H1 (cell line): ENCODE measurements at regions not wholly inside any gene's neighbourhood (a gene's known extent, or its start where the extent isn't known, plus 50 kb on each side); places are given as distances from the start of the nearest gene placed in this dataset.

Experiments used
- CTCF ChIA-PET: fragments of 300-600 bp; sonication (Branson Sonifier 250); formaldehyde crosslinking; loops from one replicate; lab custom pipeline; 2021; ENCODE audit not compliant: partially characterized antibody; lab: Charles Lee
- POLR2A ChIA-PET: fragments of 300-600 bp; sonication (Branson Sonifier 250); formaldehyde crosslinking; loops from one replicate; lab custom pipeline; 2021; ENCODE audit warnings: inconsistent platforms; ENCODE audit not compliant: partially characterized antibody; lab: Charles Lee
- DNase-seq, 2 experiments: peaks; one replicate each; pipeline versions ENCODE4 v3.0.0 to v3.0.0-alpha.2; 2010 to 2022; ENCODE audit warnings: low spot score in 2 of 2, low read depth in 1 of 2, mixed read lengths in 1 of 2
- FAIRE-seq: peaks from 2 replicates; lab custom pipeline; 2011; peaks lifted over from hg19 to GRCh38; lab: Jason Lieb, UNC
- H2AFZ ChIP-seq: 2 replicates; pipeline ENCODE4 v1.8.1; 2012; ENCODE audit warnings: low read length, inconsistent platforms
- H2AK5ac ChIP-seq: 2 replicates; pipeline ENCODE4 v1.6.1; 2013; ENCODE audit warnings: low read depth, low read length
- H2BK120ac ChIP-seq: replicated peaks from 2 replicates; pipeline ENCODE3; 2013; ENCODE audit warnings: low read depth, low read length, inconsistent platforms
- H2BK12ac ChIP-seq: 2 replicates; pipeline ENCODE4 v1.6.1; 2013; ENCODE audit warnings: low read depth, low read length
- H2BK15ac ChIP-seq: 2 replicates; pipeline ENCODE4 v1.6.1; 2013; ENCODE audit warnings: low read length
- H2BK20ac ChIP-seq: 2 replicates; pipeline ENCODE4 v1.6.1; 2013; ENCODE audit warnings: low read length
- H2BK5ac ChIP-seq: 2 replicates; pipeline ENCODE4 v1.6.1; 2013; ENCODE audit warnings: low read depth, low read length
- H3K14ac ChIP-seq: 2 replicates; pipeline ENCODE4 v1.6.1; 2013; ENCODE audit warnings: inconsistent platforms; ENCODE audit not compliant: insufficient read length
- H3K18ac ChIP-seq: 2 replicates; pipeline ENCODE4 v1.6.1; 2013; ENCODE audit warnings: low read length; ENCODE audit errors: extremely low read depth
- H3K23ac ChIP-seq: 2 replicates; pipeline ENCODE4 v1.6.1; 2013; ENCODE audit warnings: inconsistent platforms; ENCODE audit not compliant: insufficient read length
- H3K23me2 ChIP-seq: 2 replicates; pipeline ENCODE4 v1.6.1; 2013; ENCODE audit warnings: low read depth, low read length
- H3K27ac ChIP-seq: 2 replicates; pipeline ENCODE4 v1.6.1; 2011; ENCODE audit warnings: low read depth, low read length, inconsistent platforms
- H3K27me3 ChIP-seq, 4 experiments: replicated peaks in 1 of 4; 1 replicate in 1 of 4; 2 replicates in 3 of 4; pipeline versions ENCODE4 v1.6.1 to v1.8.1; 2011 to 2013; ENCODE audit warnings: low read length in 3 of 4, mild to moderate bottlenecking in 3 of 4, inconsistent platforms in 2 of 4, mixed read lengths in 2 of 4, moderate library complexity in 1 of 4; ENCODE audit not compliant: control insufficient read depth in 3 of 4, insufficient read depth in 3 of 4; ENCODE audit errors: extremely low read depth in 1 of 4
- H3K36me3 ChIP-seq, 4 experiments: 2 replicates each; pipeline versions ENCODE4 v1.6.1 to v1.8.1; 2011 to 2013; ENCODE audit warnings: mild to moderate bottlenecking in 4 of 4, low read length in 3 of 4, moderate library complexity in 2 of 4, control low read depth in 1 of 4, inconsistent platforms in 1 of 4; ENCODE audit not compliant: insufficient read depth in 4 of 4, control insufficient read depth in 2 of 4
- H3K4ac ChIP-seq: replicated peaks from 2 replicates; pipeline ENCODE3; 2013; ENCODE audit warnings: low read length, low read depth, mixed read lengths, inconsistent platforms; ENCODE audit not compliant: insufficient read length
- H3K4me1 ChIP-seq, 4 experiments: replicated peaks in 1 of 4; 1 replicate in 1 of 4; 2 replicates in 3 of 4; pipeline versions ENCODE4 v1.6.1 to v1.8.1; 2011 to 2013; ENCODE audit warnings: low read length in 3 of 4, inconsistent platforms in 2 of 4, mixed read lengths in 1 of 4; ENCODE audit not compliant: insufficient read depth in 4 of 4, control insufficient read depth in 3 of 4
- H3K4me2 ChIP-seq, 2 experiments: 2 replicates each; pipeline versions ENCODE4 v1.6.1 to v1.8.1; 2011 to 2013; ENCODE audit warnings: low read depth in 2 of 2, low read length in 2 of 2, control low read depth in 1 of 2, inconsistent platforms in 1 of 2, mild to moderate bottlenecking in 1 of 2; ENCODE audit not compliant: insufficient read depth in 1 of 2
- H3K4me3 ChIP-seq, 4 experiments: fragments of 200-600, 300-600 bp in 1 of 4; sonication (generic), shearing (Covaris generic), sonication (Bioruptor Twin) in 1 of 4; 2 replicates each; pipeline versions ENCODE4 v1.5.1 to v1.8.1; 2011 to 2016; ENCODE audit warnings: low read length in 4 of 4, low read depth in 3 of 4, control low read depth in 2 of 4, inconsistent platforms in 2 of 4, mild to moderate bottlenecking in 2 of 4, mixed read lengths in 1 of 4, moderate library complexity in 1 of 4; ENCODE audit not compliant: insufficient read depth in 2 of 4; ENCODE audit errors: extremely low read depth in 1 of 4
- H3K56ac ChIP-seq: replicated peaks from 2 replicates; pipeline ENCODE3; 2013; ENCODE audit warnings: low read depth, mild to moderate bottlenecking, mixed read lengths, low read length, inconsistent platforms; ENCODE audit not compliant: insufficient read length
- H3K79me1 ChIP-seq: 2 replicates; pipeline ENCODE4 v1.6.1; 2013; ENCODE audit warnings: low read depth, low read length, control low read depth
- H3K79me2 ChIP-seq, 2 experiments: 2 replicates each; pipeline versions ENCODE4 v1.6.1 to v1.8.1; 2012 to 2013; ENCODE audit warnings: low read length in 2 of 2, mild to moderate bottlenecking in 2 of 2, inconsistent platforms in 1 of 2; ENCODE audit not compliant: insufficient read depth in 2 of 2, control insufficient read depth in 1 of 2
- H3K9ac ChIP-seq, 4 experiments: replicated peaks in 1 of 4; 1 replicate in 1 of 4; 2 replicates in 3 of 4; pipeline versions ENCODE4 v1.6.1 to v1.8.1; 2011 to 2013; ENCODE audit warnings: low read depth in 3 of 4, low read length in 3 of 4, control low read depth in 2 of 4, mild to moderate bottlenecking in 2 of 4, moderate library complexity in 2 of 4, inconsistent platforms in 1 of 4; ENCODE audit errors: extremely low read depth in 1 of 4
- H3K9me3 ChIP-seq, 2 experiments: 2 replicates each; pipeline versions ENCODE4 v1.6.1 to v1.8.1; 2012 to 2013; ENCODE audit warnings: mild to moderate bottlenecking in 2 of 2, moderate library complexity in 2 of 2, control low read depth in 1 of 2, inconsistent platforms in 1 of 2, low read depth in 1 of 2, low read length in 1 of 2, mixed read lengths in 1 of 2; ENCODE audit not compliant: insufficient read depth in 2 of 2
- H4K20me1 ChIP-seq, 2 experiments: replicated peaks in 1 of 2; 2 replicates each; pipeline versions ENCODE3 to v1.8.1; 2011 to 2013; ENCODE audit warnings: inconsistent platforms in 2 of 2, low read length in 2 of 2, mild to moderate bottlenecking in 1 of 2; ENCODE audit not compliant: insufficient read depth in 2 of 2, control insufficient read depth in 1 of 2
- H4K5ac ChIP-seq: 2 replicates; pipeline ENCODE4 v1.6.1; 2013; ENCODE audit warnings: low read length, low read depth, mixed read lengths, inconsistent platforms; ENCODE audit not compliant: insufficient read length
- H4K8ac ChIP-seq: 2 replicates; pipeline ENCODE4 v1.8.0; 2013; ENCODE audit warnings: mild to moderate bottlenecking, moderate library complexity, low read length, inconsistent platforms; ENCODE audit not compliant: insufficient read depth; ENCODE audit errors: extremely low read depth
- H4K91ac ChIP-seq: replicated peaks from 2 replicates; pipeline ENCODE3; 2013; ENCODE audit warnings: low read length, mixed read lengths, inconsistent platforms; ENCODE audit not compliant: insufficient read length
- ATF3 ChIP-seq: IDR thresholded peaks from 2 replicates; pipeline ENCODE4 v1.6.1; 2011; ENCODE audit warnings: low read depth, mild to moderate bottlenecking, low read length; ENCODE audit not compliant: insufficient read depth
- BCL11A ChIP-seq, 2 experiments: IDR thresholded peaks; one replicate each; pipeline ENCODE4 v1.6.1; 2011; ENCODE audit warnings: low read depth in 2 of 2, low read length in 2 of 2, mild to moderate bottlenecking in 2 of 2
- CEBPB ChIP-seq: IDR thresholded peaks from 2 replicates; pipeline ENCODE4 v1.6.1; 2012; ENCODE audit warnings: low read depth, low read length
- CHD2 ChIP-seq: IDR thresholded peaks from 2 replicates; pipeline ENCODE4 v1.6.1; 2012; ENCODE audit warnings: low read length, improper control_type of control experiment
- E2F6 ChIP-seq: IDR thresholded peaks from 2 replicates; pipeline ENCODE4 v1.6.1; 2012; ENCODE audit warnings: inconsistent platforms
- GABPA ChIP-seq: IDR thresholded peaks from 2 replicates; pipeline ENCODE4 v1.6.1; 2011; ENCODE audit warnings: mild to moderate bottlenecking, low read length, moderate library complexity, borderline replicate concordance; ENCODE audit not compliant: insufficient read depth
- HDAC2 ChIP-seq, 2 experiments: fragments of 300-600 bp in 1 of 2; sonication (generic) in 1 of 2; IDR thresholded peaks; 2 replicates each; pipeline ENCODE4 v1.6.1; 2011 to 2012; ENCODE audit warnings: low read depth in 2 of 2, low read length in 2 of 2, mild to moderate bottlenecking in 2 of 2, moderate library complexity in 2 of 2, borderline replicate concordance in 1 of 2, inconsistent platforms in 1 of 2
- HDAC6 ChIP-seq: IDR thresholded peaks from one replicate; pipeline ENCODE4 v1.7.1; 2012; ENCODE audit warnings: low read depth, mild to moderate bottlenecking, inconsistent platforms, low read length, moderate library complexity
- PHF8 ChIP-seq: fragments of 200-600 bp; sonication (generic); conservative IDR thresholded peaks from 2 replicates; pipeline ENCODE4 v1.7.1; 2012; ENCODE audit warnings: low read depth, mild to moderate bottlenecking, inconsistent platforms, low read length, moderate library complexity
- POLR2AphosphoS5 ChIP-seq: IDR thresholded peaks from 2 replicates; pipeline ENCODE4 v1.6.1; 2011; ENCODE audit warnings: low read depth, low read length
- RBBP5 ChIP-seq: IDR thresholded peaks from 2 replicates; pipeline ENCODE4 v1.7.1; 2012; ENCODE audit warnings: low read depth, mild to moderate bottlenecking, inconsistent platforms, low read length, moderate library complexity, borderline replicate concordance
- RFX5 ChIP-seq: IDR thresholded peaks from 2 replicates; pipeline ENCODE4 v1.6.1; 2011; ENCODE audit warnings: low read depth, low read length, improper control_type of control experiment, borderline replicate concordance
- TAF7 ChIP-seq: optimal IDR thresholded peaks from 2 replicates; pipeline ENCODE3; 2011; ENCODE audit warnings: low read depth, mild to moderate bottlenecking, inconsistent platforms, low read length, moderate library complexity, borderline replicate concordance
- WGBS, 2 experiments: shearing (Covaris generic) in 1 of 2; methylation state at CpG; one replicate each; pipeline versions ENCODE4 v1.1.6 to v1.1.7; 2013 to 2015; ENCODE audit warnings: low lambda C conversion rate in 2 of 2, mixed read lengths in 2 of 2, inconsistent platforms in 1 of 2, low coverage in 1 of 2, missing lambda C conversion rate in 1 of 2; ENCODE audit not compliant: insufficient replicate concordance in 2 of 2, insufficient coverage in 1 of 2, insufficient read length in 1 of 2; ENCODE audit errors: extremely low coverage in 1 of 2, missing lambda C conversion rate in 1 of 2; 5-methylcytosine and 5-hydroxymethylcytosine counted together

GRCh38 chr16:5875416-5875815 lies 777.8 kb upstream of the EEF2KMT start:
- H3K27ac ChIP-seq: no peak overlapping the region
- WGBS, 2 experiments: 96% methylated on average over 5 of the region's 5 CpGs; no CpG with 5 or more reads in 1 of the 2 experiments
- H3K4me1 ChIP-seq: peaks cover 4 to 15% (median 6%) of the 10 kb centered on the region in 4 experiments; a peak in 5 of 7 replicates
- no peak overlapping the region for H2BK5ac ChIP-seq
- H3K4me2 ChIP-seq: no peak overlapping the region
- H3K4me3 ChIP-seq: no peak overlapping the region
- no peaks in the 10 kb centered on the region; the same call in 1 of the 2 replicates for H3K23me2 ChIP-seq
- H3K36me3 ChIP-seq: no peaks in the 10 kb centered on the region; a peak in 1 of 8 replicates
- H4K91ac ChIP-seq: no peak overlapping the region
- DNase-seq (no peak), FAIRE-seq (no peak)
- no peak overlapping the region for H3K14ac ChIP-seq
- H2BK20ac ChIP-seq: no peak overlapping the region
- CTCF ChIA-PET: interaction anchor here (0.9 to 1.7 kb wide), 3 partner anchors 10 to 47 kb away, joined by 3 to 7 read pairs (median 3); no protein-coding TSS in a partner anchor
- no peak overlapping the region for H2AK5ac ChIP-seq
- no peak overlapping the region for H2AFZ ChIP-seq
- H4K5ac ChIP-seq: no peak overlapping the region
- H3K18ac ChIP-seq: no peak overlapping the region
- H3K56ac ChIP-seq: no peak overlapping the region
- H3K4ac ChIP-seq: no peak overlapping the region
- no peaks in the 10 kb centered on the region for H3K9me3 ChIP-seq
- TF ChIP-seq GABPA (no peak), CEBPB (no peak), HDAC6 (no peak), BCL11A (IDR thresholded peaks at IDR 0.05; ENCODE audit: low read depth in 2 of 2, low read length in 2 of 2) (no peak), PHF8 (no peak), RFX5 (no peak), E2F6 (no peak), POLR2AphosphoS5 (no peak), TAF7 (no peak), CHD2 (no peak), RBBP5 (no peak), ATF3 (no peak), HDAC2 (IDR thresholded peaks at IDR 0.05; ENCODE audit: borderline replicate concordance in 1 of 2, low read depth in 2 of 2, low read length in 2 of 2) (no peak)
- no peaks in the 10 kb centered on the region for H3K79me1 ChIP-seq
- POLR2A ChIA-PET: no interaction called here
- no peak overlapping the region for H3K9ac ChIP-seq
- H4K8ac ChIP-seq: no peak overlapping the region
- no peaks in the 10 kb centered on the region for H4K20me1 ChIP-seq
- no peak overlapping the region for H2BK120ac ChIP-seq
- no peaks in the 10 kb centered on the region for H3K27me3 ChIP-seq
- no peak overlapping the region for H2BK15ac ChIP-seq
- no peak overlapping the region for H3K23ac ChIP-seq
- H2BK12ac ChIP-seq: no peak overlapping the region
- no peaks in the 10 kb centered on the region for H3K79me2 ChIP-seq
